ENCODE measurements at regions not wholly inside any gene's neighbourhood (a gene's known extent, or its start where the extent isn't known, plus 50 kb on each side); places are given as distances from the start of the nearest gene placed in this dataset.

- no peak overlapping the region for H3K9ac ChIP-seq (ENCODE audit: insufficient read length)
- no peak overlapping the region for H3K27ac ChIP-seq
- no peak for DNase-seq (ENCODE audit: low read depth, low spot score)
- TF ChIP-seq POLR2AphosphoS5 (IDR thresholded peaks at IDR 0.05; ENCODE audit: borderline replicate concordance, low read depth, low read length) (no peak), FOXP2 (optimal IDR thresholded peaks at IDR 0.05; ENCODE audit: control extremely low read depth, extremely low read length, insufficient read depth) (no peak), EZH2 (IDR thresholded peaks at IDR 0.05) (no peak)
- no peak overlapping the region for H3K4me3 ChIP-seq
- no peaks in the 10 kb centered on the region for H3K9me3 ChIP-seq (ENCODE audit: low read depth, low read length)
- H3K36me3 ChIP-seq (ENCODE audit: insufficient read depth, low read length): no peaks in the 10 kb centered on the region
Observed at GRCh38 chr5:115351356-115352195, 55.1 kb upstream of the CCDC112 start.

DNA sequence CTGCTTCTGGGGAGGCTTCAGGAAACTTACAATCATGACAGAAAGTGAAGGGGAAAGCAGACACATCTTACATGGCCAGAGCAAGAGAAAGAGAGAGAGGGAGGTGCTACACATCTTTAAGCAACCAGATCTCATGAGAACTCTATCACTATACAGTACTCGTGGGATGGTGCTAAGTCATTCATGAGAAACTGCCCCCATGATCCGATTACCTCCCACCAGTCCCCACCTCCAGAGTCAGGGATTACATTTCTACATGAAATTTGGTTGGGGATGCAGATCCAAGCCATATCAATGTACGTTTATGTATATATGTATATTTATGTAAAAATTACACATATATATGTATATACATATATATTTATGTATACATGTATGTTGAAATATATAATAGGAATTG is 54.4 kb upstream of the CCDC112 start:
- no peaks in the 10 kb centered on the region for H3K9me3 ChIP-seq (ENCODE audit: low read depth, low read length)
- no peak overlapping the region for H3K4me3 ChIP-seq
- TF ChIP-seq EZH2 (IDR thresholded peaks at IDR 0.05) (no peak), FOXP2 (optimal IDR thresholded peaks at IDR 0.05; ENCODE audit: control extremely low read depth, extremely low read length, insufficient read depth) (no peak)
- H3K36me3 ChIP-seq (ENCODE audit: insufficient read depth, low read length): no peaks in the 10 kb centered on the region
- no peak overlapping the region for H3K9ac ChIP-seq (ENCODE audit: insufficient read length)
- DNase-seq (ENCODE audit: low read depth, low spot score): no peak
- H3K27ac ChIP-seq: no peak overlapping the region

DNA sequence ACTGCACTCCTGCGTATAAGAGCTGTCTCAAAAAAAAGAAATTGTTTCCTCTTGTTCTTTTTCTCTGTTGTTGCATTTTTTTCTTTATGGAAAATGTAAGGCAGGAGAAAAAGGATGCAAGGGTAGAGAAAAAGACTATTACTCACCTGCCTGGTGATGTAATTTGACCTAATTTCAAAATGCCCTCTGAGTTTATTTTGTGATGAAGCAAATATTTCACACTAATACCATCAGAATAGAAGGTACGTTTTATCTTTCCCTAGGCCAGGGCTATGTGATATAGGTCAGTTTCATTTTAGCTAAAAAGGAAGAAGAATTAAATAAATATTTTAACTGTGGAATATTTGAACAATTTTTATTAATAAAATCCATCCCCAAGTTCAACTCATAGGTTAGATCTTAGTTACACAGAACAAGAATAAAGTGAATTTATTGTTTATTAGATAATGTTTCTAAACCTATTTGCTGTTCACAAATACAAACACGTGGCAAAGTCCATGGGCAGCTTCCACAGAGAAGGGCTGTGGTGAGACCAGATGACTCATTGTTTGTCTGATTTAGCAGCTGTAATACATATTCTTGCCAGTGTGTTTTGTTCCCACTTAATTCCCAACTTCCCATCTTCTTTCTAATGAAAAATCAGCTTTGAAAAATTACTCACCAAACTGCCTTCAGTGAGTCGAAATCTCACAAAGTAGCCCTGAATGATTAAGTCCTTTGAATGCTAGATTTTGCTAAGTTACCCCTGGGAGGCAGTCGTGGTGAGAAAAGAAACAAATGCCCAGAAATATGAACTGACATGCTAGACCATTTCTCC is 52.8 kb upstream of the CCDC112 start:
- H3K9ac ChIP-seq (ENCODE audit: insufficient read length): no peak overlapping the region
- no peaks in the 10 kb centered on the region for H3K36me3 ChIP-seq (ENCODE audit: insufficient read depth, low read length)
- no peak overlapping the region for H3K27ac ChIP-seq
- no peaks in the 10 kb centered on the region for H3K9me3 ChIP-seq (ENCODE audit: low read depth, low read length)
- TF ChIP-seq FOXP2 (optimal IDR thresholded peaks at IDR 0.05; ENCODE audit: control extremely low read depth, extremely low read length, insufficient read depth) (no peak), EZH2 (IDR thresholded peaks at IDR 0.05) (no peak), POLR2AphosphoS5 (IDR thresholded peaks at IDR 0.05; ENCODE audit: borderline replicate concordance, low read depth, low read length) (no peak)
- DNase-seq (ENCODE audit: low read depth, low spot score): no peak
- no peak overlapping the region for H3K4me3 ChIP-seq

DNA sequence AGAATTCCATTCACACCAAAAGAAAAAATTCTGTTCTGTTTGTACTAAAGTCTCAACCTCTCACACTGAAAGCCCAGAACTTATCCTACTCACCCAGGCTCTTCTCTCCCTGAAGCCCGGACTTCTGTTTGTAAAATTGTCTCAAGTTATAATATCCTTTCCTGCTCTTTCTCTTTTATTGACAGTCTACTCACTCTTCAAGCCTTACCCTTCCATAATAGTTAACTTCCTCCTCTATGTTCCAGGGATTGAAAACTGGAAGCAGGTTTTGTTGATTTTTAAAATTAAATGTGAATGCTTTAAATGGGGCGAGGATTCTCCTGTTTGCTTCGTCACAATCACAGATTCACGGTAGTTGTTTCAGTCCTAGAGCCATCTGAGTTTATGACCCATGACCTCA is 51.7 kb upstream of the CCDC112 start:
- TF ChIP-seq FOXP2 (optimal IDR thresholded peaks at IDR 0.05; ENCODE audit: control extremely low read depth, extremely low read length, insufficient read depth): no peak
- DNase-seq (ENCODE audit: low read depth, low spot score): no peak
- no peaks in the 10 kb centered on the region for H3K9me3 ChIP-seq (ENCODE audit: low read depth, low read length)

More for the DNA sequence above, 51.7 kb upstream of the CCDC112 start:
- H3K9ac ChIP-seq (ENCODE audit: insufficient read length): no peak overlapping the region
- no peaks in the 10 kb centered on the region for H3K36me3 ChIP-seq (ENCODE audit: insufficient read depth, low read length)
- H3K27ac ChIP-seq: no peak overlapping the region
- no peak overlapping the region for H3K4me3 ChIP-seq
